ENCODE measurements at regions not wholly inside any gene's neighbourhood (a gene's known extent, or its start where the extent isn't known, plus 50 kb on each side); places are given as distances from the start of the nearest gene placed in this dataset.

- DNase-seq (ENCODE audit: low read depth) = no peak
These were observed 126.9 kb downstream of the IPMK start for GRCh38 chr10:58140691-58141347.

GRCh38 chr10:58140054-58140453 is 127.6 kb downstream of the IPMK start:
- DNase-seq (ENCODE audit: low read depth) = no peak

- DNase-seq (ENCODE audit: low read depth) = no peak
These were observed 129.9 kb downstream of the IPMK start for GRCh38 chr10:58137813-58138212.

- DNase-seq (ENCODE audit: low read depth) = no peak
These were observed 152.3 kb downstream of the IPMK start for GRCh38 chr10:58115218-58116050.

GRCh38 chr10:58109731-58110130 is 158.0 kb downstream of the IPMK start:
- DNase-seq (ENCODE audit: low read depth) = no peak

- peak; percentile 92 for DNase-seq (ENCODE audit: low read depth)
These were observed 160.2 kb downstream of the IPMK start for GRCh38 chr10:58107506-58107905.

GRCh38 chr10:58106211-58107035 is 161.3 kb downstream of the IPMK start:
- no peak for DNase-seq (ENCODE audit: low read depth)

- DNase-seq (ENCODE audit: low read depth) = peak; percentile 31
These were observed 163.3 kb downstream of the IPMK start for GRCh38 chr10:58104351-58104751.

- DNase-seq (ENCODE audit: low read depth) = no peak
These were observed 164.8 kb downstream of the IPMK start for GRCh38 chr10:58102897-58103296.

GRCh38 chr10:58101682-58102081 is 166.0 kb downstream of the IPMK start:
- DNase-seq (ENCODE audit: low read depth) = no peak

GRCh38 chr10:58094985-58095718 is 172.5 kb downstream of the IPMK start:
- DNase-seq (ENCODE audit: low read depth) = no peak

- no peak for DNase-seq (ENCODE audit: low read depth)
These were observed 175.8 kb downstream of the IPMK start for GRCh38 chr10:58091886-58092285.

- no peak for DNase-seq (ENCODE audit: low read depth)
These were observed 178.0 kb downstream of the IPMK start for GRCh38 chr10:58089739-58090138.

GRCh38 chr10:58087896-58088295 is 179.8 kb downstream of the IPMK start:
- no peak for DNase-seq (ENCODE audit: low read depth)

GRCh38 chr10:58086763-58087150 is 180.9 kb downstream of the IPMK start:
- no peak for DNase-seq (ENCODE audit: low read depth)

GRCh38 chr10:58086144-58086762 is 181.4 kb downstream of the IPMK start:
- no peak for DNase-seq (ENCODE audit: low read depth)

- DNase-seq (ENCODE audit: low read depth) = no peak
These were observed 185.4 kb downstream of the IPMK start for GRCh38 chr10:58082248-58082647.

GRCh38 chr10:58081353-58081752 is 186.3 kb downstream of the IPMK start:
- no peak for DNase-seq (ENCODE audit: low read depth)

GRCh38 chr10:58079461-58079860 is 188.2 kb downstream of the IPMK start:
- DNase-seq (ENCODE audit: low read depth) = no peak

GRCh38 chr10:58072634-58073033 is 195.1 kb downstream of the IPMK start:
- no peak for DNase-seq (ENCODE audit: low read depth)

GRCh38 chr10:58070956-58071355 is 196.7 kb downstream of the IPMK start:
- no peak for DNase-seq (ENCODE audit: low read depth)
